ENCODE measurements at regions not wholly inside any gene's neighbourhood (a gene's known extent, or its start where the extent isn't known, plus 50 kb on each side); places are given as distances from the start of the nearest gene placed in this dataset.

- TF ChIP-seq REST (IDR thresholded peaks at IDR 0.05; ENCODE audit: low read depth) (no peak), CTCF (IDR thresholded peaks at IDR 0.05 in 2 of 3, conservative IDR thresholded peaks at IDR 0.05 in 1 of 3; ENCODE audit: borderline replicate concordance in 1 of 3, insufficient read depth in 1 of 3, low read depth in 2 of 3, low read length in 2 of 3) (no peak), EZH2phosphoT487 (IDR thresholded peaks at IDR 0.05; ENCODE audit: borderline replicate concordance) (no peak), ZBTB33 (IDR thresholded peaks at IDR 0.05; ENCODE audit: extremely low read depth, insufficient replicate concordance, low read length) (no peak), ELF1 (IDR thresholded peaks at IDR 0.05; ENCODE audit: borderline replicate concordance, low read depth) (no peak), CEBPB (IDR thresholded peaks at IDR 0.05; ENCODE audit: low read depth) (no peak)
Observed at GRCh38 chr4:152245680-152246079, 290.2 kb downstream of the FBXW7 start.
